IMR-90 (cell line): ENCODE measurements at regions not wholly inside any gene's neighbourhood (a gene's known extent, or its start where the extent isn't known, plus 50 kb on each side); places are given as distances from the start of the nearest gene placed in this dataset.

Experiments
- ATAC-seq: fragments of 200-7000 bp; cut with Tn5 transposase; 2 replicates; pipeline ENCODE4 v1.9.1; 2020; ENCODE audit warnings: low read depth, mild to moderate bottlenecking, moderate library complexity
- BruUV-seq: library from RNA; stranded (reverse); fragments of 400-500 nt; replicated peaks from 2 replicates; lab custom pipeline; 2021; lab: Mats Ljungman, UMichigan
- CTCF ChIA-PET: fragments of 300-600 bp; formaldehyde crosslinking; extraction: SDS; loops from one replicate; lab custom pipeline; 2021; ENCODE audit warnings: antibody characterized with exemption; lab: Yijun Ruan, JAX
- POLR2A ChIA-PET: fragments of 300-600 bp; sonication (Branson Sonifier 250); formaldehyde crosslinking; loops from one replicate; lab custom pipeline; 2022; ENCODE audit warnings: antibody characterized with exemption; ENCODE audit not compliant: unreplicated experiment; lab: Charles Lee
- DNase-seq: peaks from one replicate; pipeline ENCODE4 v3.0.0; 2013
- H2AFZ ChIP-seq: replicated peaks from 2 replicates; pipeline ENCODE3; 2013; ENCODE audit warnings: low read length, mild to moderate bottlenecking; ENCODE audit not compliant: poor library complexity
- H2AK5ac ChIP-seq: 2 replicates; pipeline ENCODE4 v1.6.1; 2013; ENCODE audit warnings: low read depth, low read length, inconsistent platforms
- H2AK9ac ChIP-seq: replicated peaks from 2 replicates; pipeline ENCODE3; 2013; ENCODE audit warnings: mild to moderate bottlenecking, low read depth, low read length, moderate library complexity; ENCODE audit not compliant: poor library complexity
- H2BK120ac ChIP-seq: 2 replicates; pipeline ENCODE4 v1.6.1; 2013; ENCODE audit warnings: low read depth, low read length, inconsistent platforms
- H2BK15ac ChIP-seq: 3 replicates; pipeline ENCODE4 v1.6.1; 2013; ENCODE audit warnings: low read depth, low read length, inconsistent platforms
- H2BK20ac ChIP-seq: 2 replicates; pipeline ENCODE4 v1.6.1; 2013; ENCODE audit warnings: low read depth, mild to moderate bottlenecking, inconsistent platforms, low read length, moderate library complexity
- H2BK5ac ChIP-seq: 2 replicates; pipeline ENCODE4 v1.6.1; 2013; ENCODE audit warnings: mild to moderate bottlenecking, low read depth, low read length, inconsistent platforms; ENCODE audit not compliant: poor library complexity, severe bottlenecking
- H3K14ac ChIP-seq: replicated peaks from 2 replicates; pipeline ENCODE4 v1.6.1; 2013; ENCODE audit warnings: low read depth, low read length, inconsistent platforms
- H3K18ac ChIP-seq: 2 replicates; pipeline ENCODE4 v1.6.1; 2013; ENCODE audit warnings: low read depth, low read length, control low read depth
- H3K23ac ChIP-seq: 2 replicates; pipeline ENCODE4 v1.6.1; 2013; ENCODE audit warnings: low read depth, low read length, inconsistent platforms
- H3K27ac ChIP-seq: 2 replicates; pipeline ENCODE4 v1.5.1; 2013; ENCODE audit warnings: mild to moderate bottlenecking, control low read depth, low read length; ENCODE audit not compliant: insufficient read depth
- H3K27me3 ChIP-seq: 2 replicates; pipeline ENCODE4 v1.6.1; 2013; ENCODE audit warnings: low read length; ENCODE audit not compliant: control insufficient read depth, insufficient read depth
- H3K36me3 ChIP-seq: 2 replicates; pipeline ENCODE4 v1.6.1; 2013; ENCODE audit warnings: low read length, mixed read lengths; ENCODE audit not compliant: control insufficient read depth, insufficient read depth
- H3K4ac ChIP-seq: 2 replicates; pipeline ENCODE4 v1.6.1; 2013; ENCODE audit warnings: low read depth, low read length, inconsistent platforms
- H3K4me1 ChIP-seq: 2 replicates; pipeline ENCODE4 v1.6.1; 2013; ENCODE audit warnings: low read length, mixed read lengths; ENCODE audit not compliant: control insufficient read depth, insufficient read depth
- H3K4me2 ChIP-seq: 2 replicates; pipeline ENCODE4 v1.6.1; 2013; ENCODE audit warnings: low read depth, mild to moderate bottlenecking, control low read depth, low read length, moderate library complexity
- H3K4me3 ChIP-seq: 2 replicates; pipeline ENCODE4 v1.5.1; 2013; ENCODE audit warnings: low read depth, mild to moderate bottlenecking, control low read depth, low read length, moderate library complexity; ENCODE audit not compliant: insufficient read depth
- H3K56ac ChIP-seq: 2 replicates; pipeline ENCODE4 v1.6.1; 2013; ENCODE audit warnings: low read length, inconsistent platforms; ENCODE audit not compliant: insufficient read depth; ENCODE audit errors: extremely low read depth
- H3K79me1 ChIP-seq, 2 experiments: 2 replicates each; pipeline ENCODE4 v1.6.1; 2013; ENCODE audit warnings: low read length in 2 of 2, inconsistent platforms in 1 of 2, low read depth in 1 of 2
- H3K9ac ChIP-seq: 2 replicates; pipeline ENCODE4 v1.6.1; 2013; ENCODE audit warnings: low read depth, low read length, control low read depth
- H3K9me1 ChIP-seq: 2 replicates; pipeline ENCODE4 v1.6.1; 2013; ENCODE audit warnings: low read length, inconsistent platforms; ENCODE audit not compliant: insufficient read depth
- H3K9me3 ChIP-seq: 2 replicates; pipeline ENCODE4 v1.6.1; 2013; ENCODE audit warnings: low read length; ENCODE audit not compliant: control insufficient read depth, insufficient read depth
- H4K20me1 ChIP-seq: 2 replicates; pipeline ENCODE4 v1.6.1; 2013; ENCODE audit warnings: low read length, inconsistent platforms; ENCODE audit not compliant: insufficient read depth
- H4K5ac ChIP-seq: 2 replicates; pipeline ENCODE4 v1.6.1; 2013; ENCODE audit warnings: mild to moderate bottlenecking, low read depth, low read length, control low read depth
- H4K8ac ChIP-seq, 2 experiments: 2 replicates each; pipeline ENCODE4 v1.6.1; 2013; ENCODE audit warnings: low read depth in 2 of 2, low read length in 2 of 2, control low read depth in 1 of 2, inconsistent platforms in 1 of 2
- H4K91ac ChIP-seq: 2 replicates; pipeline ENCODE4 v1.6.1; 2013; ENCODE audit warnings: low read depth, low read length, inconsistent platforms; ENCODE audit not compliant: insufficient read depth
- CEBPB ChIP-seq: IDR thresholded peaks from 2 replicates; pipeline ENCODE4 v1.6.1; 2012; ENCODE audit warnings: low read depth, low read length, improper control_type of control experiment
- CHD1 ChIP-seq: IDR thresholded peaks from 2 replicates; pipeline ENCODE4 v1.6.1; 2012; ENCODE audit warnings: low read depth, low read length, improper control_type of control experiment
- FOS ChIP-seq: fragments of 150-350 bp; IDR thresholded peaks from 2 replicates; pipeline ENCODE4 v1.6.1; 2016; ENCODE audit warnings: low read depth, low read length
- RCOR1 ChIP-seq: IDR thresholded peaks from 2 replicates; pipeline ENCODE4 v1.6.1; 2012; ENCODE audit warnings: mild to moderate bottlenecking, low read length, improper control_type of control experiment; ENCODE audit not compliant: insufficient replicate concordance
- SMC3 ChIP-seq: fragments of 150-350 bp; IDR thresholded peaks from 2 replicates; pipeline ENCODE4 v1.6.1; 2016; ENCODE audit warnings: low read depth, mild to moderate bottlenecking, antibody characterized with exemption, low read length, moderate library complexity
- WGBS, 2 experiments: methylation state at CpG; one replicate each; pipeline versions ENCODE4 v1.1.5 to v1.1.7; 2013; ENCODE audit warnings: missing lambda C conversion rate in 2 of 2; ENCODE audit not compliant: insufficient read length in 1 of 2; ENCODE audit errors: extremely low coverage in 2 of 2; 5-methylcytosine and 5-hydroxymethylcytosine counted together
- dilution Hi-C: fragments of 300-500 bp; cut with HindIII; formaldehyde crosslinking; loops from one replicate; pipeline ENCODE4 v1.14.3; 2018; ENCODE audit warnings: low sequenced_read_pairs; ENCODE audit not compliant: unreplicated experiment
- in situ Hi-C: fragments of 300-500 bp; cut with MboI; formaldehyde crosslinking; loops from 3 replicates; pipeline ENCODE4 v1.14.3; 2019; ENCODE audit warnings: low sequenced_read_pairs, inconsistent platforms, mixed read lengths
- intact Hi-C: fragments of 100-400 bp; cut with micrococcal nuclease; formaldehyde crosslinking; loops from 2 replicates; pipeline ENCODE4 v1.10.0; 2022

GRCh38 chr2:53004413-53004812 is 763.2 kb upstream of the CHAC2 start:
- ChIA-PET CTCF (no interaction called here), POLR2A (no interaction called here)
- no peak for ATAC-seq
- H3K4me1 ChIP-seq, result no peaks in the 10 kb centered on the region
- no peaks in the 10 kb centered on the region for H4K20me1 ChIP-seq
- no peak overlapping the region for H2AK5ac ChIP-seq
- H2AK9ac ChIP-seq, result no peak overlapping the region
- H3K27ac ChIP-seq, result no peak overlapping the region
- H3K36me3 ChIP-seq, result no peaks in the 10 kb centered on the region
- H3K14ac ChIP-seq, result no peak overlapping the region
- H3K4ac ChIP-seq, result no peak overlapping the region
- no peak for TF ChIP-seq RCOR1
- TF ChIP-seq CHD1, result no peak
- TF ChIP-seq FOS, result no peak
- TF ChIP-seq SMC3, result no peak
- no peak for TF ChIP-seq CEBPB
- no peak overlapping the region for H2AFZ ChIP-seq
- no peak overlapping the region for H2BK120ac ChIP-seq
- dilution Hi-C loops (no loop called here), intact Hi-C loops (no loop called here), in situ Hi-C loops (no loop called here)
- no peak overlapping the region for H3K9ac ChIP-seq
- H4K5ac ChIP-seq, result no peak overlapping the region
- H3K4me3 ChIP-seq, result no peak overlapping the region
- no peak overlapping the region for H3K23ac ChIP-seq
- H3K4me2 ChIP-seq, result no peak overlapping the region
- DNase-seq, result no peak
- H2BK5ac ChIP-seq, result no peak overlapping the region
- H3K56ac ChIP-seq, result no peak overlapping the region
- BruUV-seq, result no TSS peak
- no peak overlapping the region for H4K91ac ChIP-seq
- no peaks in the 10 kb centered on the region for H3K9me1 ChIP-seq
- no peaks in the 10 kb centered on the region for H3K79me1 ChIP-seq
- no peak overlapping the region for H2BK20ac ChIP-seq
- no peak overlapping the region for H4K8ac ChIP-seq
- no peak overlapping the region for H3K18ac ChIP-seq
- no CpG with 5 or more reads among the region's 3 CpGs for WGBS, 2 experiments
- H3K9me3 ChIP-seq, result no peaks in the 10 kb centered on the region
- no peak overlapping the region for H2BK15ac ChIP-seq
- no peaks in the 10 kb centered on the region for H3K27me3 ChIP-seq
